Gastrocnemius medialis (tissue), 4 donors: ENCODE measurements at regions not wholly inside any gene's neighbourhood (a gene's known extent, or its start where the extent isn't known, plus 50 kb on each side); places are given as distances from the start of the nearest gene placed in this dataset.

Experiments
- POLR2A ChIP-seq, 2 donors: fragments of 450-650 bp; IDR thresholded peaks; one replicate each; pipeline ENCODE4 v1.6.1; 2017; ENCODE audit warnings: antibody characterized with exemption in 2 of 2, mild to moderate bottlenecking in 2 of 2, moderate library complexity in 2 of 2
- TF ChIP-seq, protein P1 (sequence below), 5 experiments: fragments of 450-650 bp in 3 of 5; fragments of 200-600 bp in 2 of 5; sonication (generic) in 2 of 5; IDR thresholded peaks in 4 of 5; conservative IDR thresholded peaks in 1 of 5; 1 replicate in 4 of 5; 2 replicates in 1 of 5; pipeline ENCODE4 v1.5.1; 2016 to 2019; ENCODE audit warnings: antibody characterized with exemption in 5 of 5, mild to moderate bottlenecking in 3 of 5, moderate library complexity in 3 of 5

DNA sequence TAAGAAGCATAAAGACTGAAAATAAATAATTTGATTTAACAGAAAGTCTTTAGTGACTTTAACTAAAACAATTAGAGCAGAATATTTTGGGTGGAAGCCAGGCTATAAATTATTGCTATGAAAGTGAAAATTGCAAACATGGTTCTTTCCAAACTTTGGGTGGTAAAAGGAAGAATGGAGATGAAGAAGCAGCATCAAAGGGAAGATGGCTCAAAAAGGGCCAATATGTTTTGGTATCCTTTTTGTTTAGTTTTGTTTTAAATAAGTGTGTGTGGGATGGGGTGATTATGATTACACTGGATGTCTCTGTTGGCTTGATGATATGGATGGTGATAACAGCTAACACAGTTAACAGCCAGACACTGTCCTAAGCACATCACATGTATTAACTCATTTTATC lies 153.7 kb downstream of the CYB561 start:
- no peak for TF ChIP-seq POLR2A (IDR thresholded peaks at IDR 0.05)
- TF ChIP-seq, protein P1, sequence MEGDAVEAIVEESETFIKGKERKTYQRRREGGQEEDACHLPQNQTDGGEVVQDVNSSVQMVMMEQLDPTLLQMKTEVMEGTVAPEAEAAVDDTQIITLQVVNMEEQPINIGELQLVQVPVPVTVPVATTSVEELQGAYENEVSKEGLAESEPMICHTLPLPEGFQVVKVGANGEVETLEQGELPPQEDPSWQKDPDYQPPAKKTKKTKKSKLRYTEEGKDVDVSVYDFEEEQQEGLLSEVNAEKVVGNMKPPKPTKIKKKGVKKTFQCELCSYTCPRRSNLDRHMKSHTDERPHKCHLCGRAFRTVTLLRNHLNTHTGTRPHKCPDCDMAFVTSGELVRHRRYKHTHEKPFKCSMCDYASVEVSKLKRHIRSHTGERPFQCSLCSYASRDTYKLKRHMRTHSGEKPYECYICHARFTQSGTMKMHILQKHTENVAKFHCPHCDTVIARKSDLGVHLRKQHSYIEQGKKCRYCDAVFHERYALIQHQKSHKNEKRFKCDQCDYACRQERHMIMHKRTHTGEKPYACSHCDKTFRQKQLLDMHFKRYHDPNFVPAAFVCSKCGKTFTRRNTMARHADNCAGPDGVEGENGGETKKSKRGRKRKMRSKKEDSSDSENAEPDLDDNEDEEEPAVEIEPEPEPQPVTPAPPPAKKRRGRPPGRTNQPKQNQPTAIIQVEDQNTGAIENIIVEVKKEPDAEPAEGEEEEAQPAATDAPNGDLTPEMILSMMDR (IDR thresholded peaks at IDR 0.05 in 4 of 5, conservative IDR thresholded peaks at IDR 0.05 in 1 of 5) = no peak
